NOMO-1 treated with DMSO at 0.1 percent for 48 hours (cell line): ENCODE measurements at regions not wholly inside any gene's neighbourhood (a gene's known extent, or its start where the extent isn't known, plus 50 kb on each side); places are given as distances from the start of the nearest gene placed in this dataset.

Experiments used
- DNase-seq: peaks from one replicate; lab custom pipeline; 2025; ENCODE audit not compliant: unreplicated experiment; lab: John Stamatoyannopoulos, UW

DNA sequence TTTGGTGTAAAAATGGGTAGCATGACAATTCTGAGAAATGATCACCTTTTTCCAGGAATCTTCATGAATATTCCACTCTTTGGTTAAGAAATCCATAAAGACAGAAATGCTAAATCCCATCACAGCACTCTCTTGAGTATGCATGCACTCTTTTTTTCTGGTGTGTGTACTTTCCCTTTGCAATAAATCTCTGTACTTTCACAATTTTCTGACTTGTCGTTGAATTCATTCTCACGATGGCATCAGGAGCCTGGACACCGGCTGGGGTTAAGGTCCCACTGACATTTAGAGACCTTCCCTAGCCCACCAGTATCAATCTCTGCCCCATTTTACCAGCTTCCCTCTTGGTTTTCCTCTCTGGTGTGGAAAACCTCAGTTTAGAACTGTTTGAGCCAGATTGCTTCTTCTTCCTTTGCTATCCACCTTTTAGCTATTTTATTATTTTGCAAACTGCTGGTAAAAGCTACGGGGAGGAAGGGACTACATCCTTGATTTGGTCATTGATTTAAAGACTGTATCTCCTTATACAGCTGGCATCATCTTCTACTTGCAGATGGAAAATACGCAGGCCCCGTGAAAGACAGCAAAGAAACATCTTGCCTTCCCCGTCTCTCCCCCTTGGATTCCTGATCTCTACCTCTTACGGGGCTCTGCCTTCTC is 59.9 kb upstream of the ZFR start:
- DNase-seq: no peak

DNA sequence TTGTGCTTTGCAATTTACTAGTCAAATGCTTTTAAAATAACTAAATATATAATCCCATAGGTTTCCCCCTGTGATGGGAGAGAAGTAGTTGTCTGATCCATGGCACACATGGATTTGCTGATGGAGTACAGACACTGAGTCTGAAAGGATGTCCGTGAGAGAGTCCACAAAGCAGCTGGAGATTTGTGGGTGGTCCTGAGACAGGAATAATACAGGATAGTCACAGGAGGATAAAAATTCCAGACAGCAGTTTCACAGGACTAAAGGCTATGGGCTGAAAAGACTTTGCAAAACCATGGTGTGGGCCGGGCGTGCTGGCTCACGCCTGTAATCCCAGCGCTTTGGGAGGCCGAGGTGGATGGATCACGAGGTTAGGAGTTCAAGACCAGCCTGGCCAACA is 58.7 kb upstream of the ZFR start:
- DNase-seq: no peak

DNA sequence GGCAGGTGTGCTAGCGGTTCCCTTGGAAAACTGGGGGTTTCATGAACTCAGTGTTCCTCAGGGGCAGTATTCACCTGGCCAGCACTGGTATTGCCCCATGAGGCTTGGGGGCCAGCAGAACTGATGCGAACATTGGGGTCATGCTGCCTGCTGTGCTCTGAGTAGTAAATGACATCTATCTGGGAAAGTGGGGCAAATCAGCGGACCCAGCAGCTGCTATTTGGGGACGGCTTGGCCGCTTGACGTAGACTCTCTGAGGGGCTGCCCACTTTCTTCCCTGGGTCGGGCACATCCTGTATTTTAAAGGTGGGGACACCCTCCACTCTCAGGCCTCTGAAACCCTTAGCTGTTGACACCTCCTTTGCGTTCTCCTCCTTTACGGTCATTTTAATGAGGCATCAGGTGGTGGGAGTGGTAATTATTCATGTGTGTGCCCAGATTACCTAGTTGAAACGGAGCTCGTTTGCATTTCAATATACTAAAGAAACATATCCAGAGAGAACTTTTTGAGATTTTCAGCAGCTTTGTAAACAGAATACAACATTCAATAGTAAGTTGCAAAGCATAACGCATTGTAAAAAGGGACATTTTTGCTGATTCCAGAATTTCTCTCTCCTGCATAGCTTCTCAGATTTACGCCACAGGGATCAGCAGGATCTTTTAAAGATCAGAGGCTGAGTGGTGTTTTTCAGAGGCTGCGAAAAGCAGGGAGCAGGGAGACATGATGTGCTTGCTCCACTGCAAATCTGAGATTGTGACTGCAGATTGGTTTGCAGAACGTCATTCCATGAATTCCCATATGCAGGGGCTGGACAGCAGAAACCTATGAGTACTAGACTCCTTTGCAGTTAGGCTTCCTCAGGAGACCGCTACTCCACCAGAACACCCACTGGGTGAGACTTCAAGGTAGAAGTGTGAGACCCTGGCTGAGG is 56.8 kb upstream of the ZFR start:
- DNase-seq: no peak

DNA sequence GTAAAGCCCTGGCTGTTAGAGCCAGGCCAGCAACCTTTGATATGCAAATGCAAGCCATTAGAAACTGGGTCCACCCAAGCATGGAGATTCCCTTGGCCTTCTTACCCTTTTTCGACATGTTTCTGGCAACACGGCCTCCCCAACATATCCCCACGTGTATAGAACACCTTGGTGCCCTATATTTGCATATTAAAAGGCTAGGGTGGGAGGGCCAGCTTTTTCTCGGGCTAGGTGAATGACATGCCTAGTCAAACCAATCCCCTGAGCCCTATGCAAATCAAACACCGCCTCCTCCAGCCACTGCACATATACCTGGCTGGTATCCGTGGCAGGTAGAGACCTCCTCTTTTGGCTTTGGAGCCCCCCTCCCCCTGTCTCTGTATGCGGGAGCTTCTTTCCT is 55.6 kb upstream of the ZFR start:
- no peak for DNase-seq

DNA sequence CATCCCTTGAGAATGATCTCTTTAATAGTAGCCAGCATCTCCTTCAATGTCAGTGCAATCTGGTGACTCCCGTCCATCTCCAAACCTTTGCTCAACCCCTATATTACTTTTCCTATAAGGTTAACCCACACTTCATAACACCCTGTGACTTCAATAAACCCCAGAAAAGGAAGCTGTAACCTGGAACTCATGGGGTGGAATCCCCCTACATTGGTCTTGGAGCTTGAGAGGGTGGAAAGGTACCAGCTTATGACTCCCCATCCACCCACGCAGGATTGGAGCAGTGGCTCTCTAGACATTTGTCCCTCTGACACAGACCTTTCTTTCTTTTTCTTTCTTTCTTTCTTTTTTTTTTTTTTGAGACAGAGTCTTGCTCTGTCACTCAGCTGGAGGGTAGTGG is 54.7 kb upstream of the ZFR start:
- DNase-seq: no peak

DNA sequence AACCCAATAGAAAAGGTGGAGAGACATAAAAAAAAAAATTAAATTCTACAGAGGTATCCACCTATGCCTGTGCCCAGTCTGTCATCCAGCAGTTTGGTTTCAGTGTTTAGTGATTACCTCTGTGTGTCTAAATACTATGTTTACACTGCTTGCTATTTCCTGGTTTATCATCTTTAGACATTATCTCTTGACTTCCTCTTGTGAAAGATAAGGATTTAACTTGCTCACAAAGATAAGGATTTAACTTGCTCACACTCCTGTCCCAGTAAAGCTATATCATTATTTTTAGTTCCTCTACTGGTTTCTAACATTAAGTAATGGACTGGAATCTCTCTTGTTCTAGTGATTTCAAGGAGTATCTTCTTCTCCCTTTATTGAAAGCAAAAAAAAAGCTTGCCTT is 53.9 kb upstream of the ZFR start:
- DNase-seq: peak; percentile 59

DNA sequence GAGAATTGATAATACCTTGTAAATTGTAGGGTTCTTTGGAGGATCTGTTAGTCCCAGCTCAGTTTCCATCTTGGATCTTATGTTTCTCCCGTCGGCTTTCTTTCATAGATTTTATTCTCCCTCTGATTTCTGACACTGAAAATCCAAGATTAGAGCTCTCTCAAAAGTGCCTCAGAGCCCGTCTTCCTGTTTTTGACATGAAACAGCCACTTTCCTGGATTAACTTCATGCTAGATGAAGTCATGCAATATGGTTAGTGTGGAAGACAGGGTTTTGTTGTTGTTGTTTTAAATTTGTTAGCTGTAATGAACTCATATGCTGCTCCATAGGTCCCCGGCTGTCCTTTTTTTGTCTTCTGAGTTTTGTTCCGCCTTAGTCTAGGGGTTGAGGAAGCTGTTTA is 51.6 kb upstream of the ZFR start:
- DNase-seq: no peak

DNA sequence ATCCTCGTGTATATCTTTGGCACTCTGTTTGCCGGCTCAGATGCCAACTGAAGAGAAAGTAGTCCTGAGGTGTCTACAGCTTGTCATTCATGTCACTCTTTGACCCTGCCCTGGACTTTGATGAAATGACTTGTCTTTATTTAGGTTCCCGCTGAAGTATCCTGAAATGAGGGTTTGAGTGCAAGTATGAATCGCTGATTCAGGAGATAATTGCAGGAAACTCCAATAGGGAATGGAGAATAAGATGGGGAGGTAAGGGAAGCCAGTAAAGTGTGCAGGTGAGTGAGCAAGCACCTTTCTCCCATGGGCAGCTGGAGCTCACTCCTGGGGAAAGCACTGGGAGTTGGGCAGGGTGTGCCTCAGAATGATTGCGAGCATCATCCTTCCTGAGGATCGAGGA is 50.3 kb upstream of the ZFR start:
- no peak for DNase-seq
